Smooth muscle cell (in vitro differentiated cells): ENCODE measurements at regions not wholly inside any gene's neighbourhood (a gene's known extent, or its start where the extent isn't known, plus 50 kb on each side); places are given as distances from the start of the nearest gene placed in this dataset.

Experiments
- DNase-seq: peaks from one replicate; lab custom pipeline; 2025; ENCODE audit not compliant: unreplicated experiment; lab: John Stamatoyannopoulos, UW
- H2AFZ ChIP-seq: fragments of 200-600 bp; sonication (generic); 2 replicates; pipeline ENCODE4 v1.6.0; 2016; ENCODE audit warnings: antibody characterized with exemption, low read depth, mild to moderate bottlenecking
- H3F3A ChIP-seq: fragments of 200-600 bp; sonication (generic); 2 replicates; pipeline ENCODE4 v1.6.0; 2017; ENCODE audit warnings: antibody characterized with exemption, low read depth
- H3K27ac ChIP-seq: fragments of 200-600 bp; sonication (generic); 2 replicates; pipeline ENCODE4 v1.5.1; 2016; ENCODE audit warnings: low read depth, mild to moderate bottlenecking
- H3K27me3 ChIP-seq: fragments of 200-600 bp; sonication (generic); 2 replicates; pipeline ENCODE4 v1.6.1; 2016; ENCODE audit warnings: low read depth, mild to moderate bottlenecking
- H3K36me3 ChIP-seq: fragments of 200-600 bp; sonication (generic); 2 replicates; pipeline ENCODE4 v1.5.1; 2016; ENCODE audit warnings: low read depth
- H3K4me1 ChIP-seq: fragments of 200-600 bp; sonication (generic); 2 replicates; pipeline ENCODE4 v1.5.1; 2016; ENCODE audit warnings: low read depth
- H3K4me2 ChIP-seq: fragments of 200-600 bp; sonication (generic); 2 replicates; pipeline ENCODE4 v1.6.0; 2016; ENCODE audit warnings: mild to moderate bottlenecking
- H3K4me3 ChIP-seq: fragments of 200-600 bp; sonication (generic); 2 replicates; pipeline ENCODE4 v1.5.1; 2016; ENCODE audit warnings: mild to moderate bottlenecking
- H3K79me2 ChIP-seq: fragments of 200-600 bp; sonication (generic); 2 replicates; pipeline ENCODE4 v1.6.0; 2016; ENCODE audit warnings: low read depth, mild to moderate bottlenecking
- H3K9ac ChIP-seq: fragments of 200-600 bp; sonication (generic); 2 replicates; pipeline ENCODE4 v1.6.0; 2016; ENCODE audit warnings: low read depth
- H3K9me3 ChIP-seq: fragments of 200-600 bp; sonication (generic); replicated peaks from 2 replicates; pipeline ENCODE4 v1.5.1; 2016; ENCODE audit warnings: low read depth
- H4K20me1 ChIP-seq: fragments of 200-600 bp; sonication (generic); 2 replicates; pipeline ENCODE4 v1.6.0; 2016; ENCODE audit warnings: low read depth
- WGBS: methylation state at CpG from one replicate; pipeline ENCODE4 v1.1.7; 2016; ENCODE audit warnings: low lambda C conversion rate; 5-methylcytosine and 5-hydroxymethylcytosine counted together
- TF ChIP-seq, protein P1 (sequence below): fragments of 200-600 bp; sonication (generic); IDR thresholded peaks from 2 replicates; pipeline ENCODE4 v1.5.1; 2017; ENCODE audit warnings: borderline replicate concordance, mild to moderate bottlenecking, antibody characterized with exemption; ENCODE audit not compliant: insufficient read depth, poor library complexity, severe bottlenecking

DNA sequence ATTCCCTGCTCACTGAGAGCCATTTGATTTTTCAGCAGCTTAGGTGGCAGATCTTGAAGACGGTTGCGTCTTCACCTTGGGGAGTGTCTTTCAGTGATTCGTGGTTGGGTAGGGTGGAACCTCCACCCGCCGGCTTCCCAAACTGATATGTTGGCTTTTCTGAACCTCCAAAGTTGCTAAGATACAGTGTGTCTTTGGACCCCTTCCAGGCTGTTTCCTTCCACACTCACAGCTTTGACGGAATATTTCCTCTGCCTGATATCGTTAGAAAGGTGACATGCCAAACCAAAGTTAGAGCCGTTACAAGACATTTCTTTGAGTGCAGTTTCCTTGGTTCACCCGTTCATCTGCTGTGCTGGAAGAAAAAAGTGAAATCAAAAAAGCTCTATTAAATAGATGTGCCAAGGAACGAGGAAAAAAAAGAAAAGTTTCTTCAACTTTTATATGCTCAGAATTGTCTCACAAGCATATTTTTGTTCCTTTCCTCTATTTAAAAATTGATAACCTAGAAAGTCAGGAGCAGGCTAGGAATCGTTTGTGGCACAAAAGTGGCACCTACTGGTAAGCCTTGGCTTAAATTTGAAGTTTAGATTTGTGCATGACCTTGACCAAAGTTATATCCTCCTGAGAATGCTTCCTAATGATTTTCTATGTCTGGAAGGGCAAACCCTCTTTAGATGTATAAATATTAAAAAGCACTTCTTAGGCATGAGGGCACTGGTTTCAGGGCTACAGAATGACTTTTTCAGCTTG is 270.7 kb upstream of the WWC1 start:
- Histone ChIP-seq H3K4me3 (no peak overlapping the region), H3F3A (no peaks in the 10 kb centered on the region), H3K36me3 (no peaks in the 10 kb centered on the region), H3K9ac (no peak overlapping the region), H3K4me2 (no peak overlapping the region), H3K4me1 (no peaks in the 10 kb centered on the region), H3K27me3 (no peaks in the 10 kb centered on the region), H4K20me1 (no peaks in the 10 kb centered on the region), H2AFZ (no peak overlapping the region), H3K27ac (no peak overlapping the region), H3K9me3 (no peaks in the 10 kb centered on the region), H3K79me2 (no peaks in the 10 kb centered on the region)
- no peak for DNase-seq
- TF ChIP-seq, protein P1, sequence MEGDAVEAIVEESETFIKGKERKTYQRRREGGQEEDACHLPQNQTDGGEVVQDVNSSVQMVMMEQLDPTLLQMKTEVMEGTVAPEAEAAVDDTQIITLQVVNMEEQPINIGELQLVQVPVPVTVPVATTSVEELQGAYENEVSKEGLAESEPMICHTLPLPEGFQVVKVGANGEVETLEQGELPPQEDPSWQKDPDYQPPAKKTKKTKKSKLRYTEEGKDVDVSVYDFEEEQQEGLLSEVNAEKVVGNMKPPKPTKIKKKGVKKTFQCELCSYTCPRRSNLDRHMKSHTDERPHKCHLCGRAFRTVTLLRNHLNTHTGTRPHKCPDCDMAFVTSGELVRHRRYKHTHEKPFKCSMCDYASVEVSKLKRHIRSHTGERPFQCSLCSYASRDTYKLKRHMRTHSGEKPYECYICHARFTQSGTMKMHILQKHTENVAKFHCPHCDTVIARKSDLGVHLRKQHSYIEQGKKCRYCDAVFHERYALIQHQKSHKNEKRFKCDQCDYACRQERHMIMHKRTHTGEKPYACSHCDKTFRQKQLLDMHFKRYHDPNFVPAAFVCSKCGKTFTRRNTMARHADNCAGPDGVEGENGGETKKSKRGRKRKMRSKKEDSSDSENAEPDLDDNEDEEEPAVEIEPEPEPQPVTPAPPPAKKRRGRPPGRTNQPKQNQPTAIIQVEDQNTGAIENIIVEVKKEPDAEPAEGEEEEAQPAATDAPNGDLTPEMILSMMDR: peak; percentile 22
- 89% methylated on average over 11 of the region's 11 CpGs for WGBS

DNA sequence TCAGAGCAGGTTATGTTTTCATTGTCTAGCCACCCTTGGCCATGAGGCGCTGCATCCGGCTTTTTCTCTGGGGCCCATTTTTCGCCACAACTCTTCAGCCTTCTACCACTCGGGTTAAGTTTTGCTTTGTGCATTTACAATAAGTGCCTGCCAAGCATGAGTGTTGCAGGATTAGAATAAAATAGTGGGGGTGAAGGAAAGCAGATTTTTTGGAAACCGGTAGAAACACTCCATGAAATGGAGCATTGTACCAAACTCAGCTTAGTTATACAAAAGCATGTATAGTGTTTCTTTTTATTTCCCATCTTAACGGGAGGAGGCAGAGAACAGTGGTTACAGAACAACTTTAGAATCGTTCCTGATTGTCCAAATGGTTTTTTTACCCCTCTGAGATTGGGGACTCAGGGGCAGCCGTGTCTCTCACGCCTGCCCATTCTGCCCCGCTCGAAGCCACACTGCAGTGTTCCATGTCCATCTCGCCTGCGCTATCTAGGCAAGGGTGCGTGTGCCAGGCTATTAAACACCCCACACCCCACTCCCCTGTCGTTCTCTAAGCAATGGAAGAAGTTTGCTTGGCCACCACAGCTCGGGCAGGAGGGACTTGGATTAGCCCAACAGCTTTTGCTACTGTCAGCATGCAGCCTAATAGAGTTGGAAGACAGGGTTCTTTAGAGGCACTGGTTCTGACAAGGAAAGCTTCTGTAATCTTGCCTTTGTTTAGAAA is 268.8 kb upstream of the WWC1 start:
- WGBS: 84% methylated on average over 16 of the region's 16 CpGs
- Histone ChIP-seq H3K79me2 (no peaks in the 10 kb centered on the region), H3K36me3 (no peaks in the 10 kb centered on the region), H3K9me3 (no peaks in the 10 kb centered on the region), H3K27me3 (no peaks in the 10 kb centered on the region), H3K9ac (no peak overlapping the region), H4K20me1 (no peaks in the 10 kb centered on the region), H3K27ac (no peak overlapping the region), H3F3A (no peaks in the 10 kb centered on the region), H2AFZ (no peak overlapping the region), H3K4me1 (no peaks in the 10 kb centered on the region), H3K4me3 (no peak overlapping the region), H3K4me2 (no peak overlapping the region)
- TF ChIP-seq, protein P1: no peak
- no peak for DNase-seq

DNA sequence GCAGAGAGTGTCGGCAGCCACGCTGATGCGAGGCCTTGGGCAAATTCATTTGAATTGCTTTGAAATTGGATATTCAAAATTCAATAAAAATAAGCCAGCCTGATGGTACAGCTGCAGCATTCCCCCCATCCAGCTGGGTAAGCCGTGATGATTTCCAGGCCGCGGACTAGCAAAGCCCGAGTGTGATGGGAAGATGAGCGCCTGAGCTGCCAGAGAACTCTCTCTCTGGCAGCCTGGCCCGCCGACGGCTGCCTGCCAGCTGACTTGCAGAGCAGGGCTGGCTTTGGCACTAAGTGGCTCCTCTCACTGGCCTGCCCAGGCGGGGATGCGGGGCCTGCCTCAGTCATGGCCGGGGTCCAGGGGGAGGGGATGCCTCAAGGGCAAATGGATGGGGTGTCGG is 268.3 kb upstream of the WWC1 start:
- no peak for DNase-seq
- Histone ChIP-seq H2AFZ (no peak overlapping the region), H3K27me3 (no peaks in the 10 kb centered on the region), H4K20me1 (no peaks in the 10 kb centered on the region), H3K4me3 (no peak overlapping the region), H3K79me2 (no peaks in the 10 kb centered on the region), H3K9ac (no peak overlapping the region), H3K27ac (no peak overlapping the region), H3K9me3 (no peaks in the 10 kb centered on the region), H3K4me1 (no peaks in the 10 kb centered on the region), H3K4me2 (no peak overlapping the region), H3K36me3 (no peaks in the 10 kb centered on the region), H3F3A (no peaks in the 10 kb centered on the region)
- WGBS: 64% methylated on average over 15 of the region's 15 CpGs
- TF ChIP-seq, protein P1: no peak

DNA sequence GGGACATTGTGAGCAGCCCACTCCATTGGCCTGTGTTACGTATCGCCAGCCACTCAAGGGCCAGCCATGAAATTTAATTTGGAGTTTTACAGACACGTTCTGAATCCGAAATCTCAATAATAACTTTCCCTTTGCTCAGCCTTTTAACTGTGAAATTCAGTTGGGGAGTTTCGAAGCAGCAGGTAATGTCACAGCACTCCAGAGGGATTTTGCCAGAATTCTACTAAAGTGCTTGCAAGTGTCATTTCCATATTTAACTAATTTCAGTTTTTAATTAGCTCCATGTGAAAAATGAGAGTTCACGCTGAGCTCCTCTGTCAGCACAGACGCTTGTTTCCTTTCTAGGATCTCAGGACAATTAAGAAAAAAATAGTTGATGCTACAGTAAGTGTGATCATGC is 267.1 kb upstream of the WWC1 start:
- WGBS: 98% methylated on average over 7 of the region's 7 CpGs
- no peak overlapping the region for H3K4me2 ChIP-seq
- no peaks in the 10 kb centered on the region for H3K27me3 ChIP-seq
- no peak overlapping the region for H3K4me3 ChIP-seq
- H4K20me1 ChIP-seq: no peaks in the 10 kb centered on the region
- no peak overlapping the region for H3K27ac ChIP-seq
- no peaks in the 10 kb centered on the region for H3F3A ChIP-seq
- DNase-seq: no peak
- TF ChIP-seq, protein P1: no peak
- no peaks in the 10 kb centered on the region for H3K9me3 ChIP-seq
- H3K4me1 ChIP-seq: no peaks in the 10 kb centered on the region
- no peak overlapping the region for H3K9ac ChIP-seq
- no peak overlapping the region for H2AFZ ChIP-seq
- H3K79me2 ChIP-seq: no peaks in the 10 kb centered on the region
- no peaks in the 10 kb centered on the region for H3K36me3 ChIP-seq
